ENCODE measurements at regions not wholly inside any gene's neighbourhood (a gene's known extent, or its start where the extent isn't known, plus 50 kb on each side); places are given as distances from the start of the nearest gene placed in this dataset.

DNA sequence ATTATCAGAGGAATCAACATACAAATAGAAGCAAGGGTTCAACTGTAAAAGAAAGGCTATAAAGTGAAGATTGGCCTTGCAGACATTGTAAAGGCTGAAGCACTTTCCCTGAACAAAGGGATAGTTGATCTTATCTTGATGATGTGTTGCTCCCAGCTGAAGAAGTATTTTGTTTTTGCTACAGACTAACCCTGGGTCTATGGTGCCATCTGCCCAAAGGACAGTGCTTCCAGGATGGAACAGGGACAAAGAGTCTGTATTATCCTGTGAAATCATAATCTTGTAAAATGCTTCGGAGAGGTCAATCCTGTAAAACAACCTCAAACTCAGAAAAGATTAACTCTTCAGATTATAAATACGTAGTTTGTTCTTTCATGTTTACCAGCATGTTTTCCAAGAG, 251.7 kb upstream of the ANKRD50 start:
- H3K9me3 Mint-ChIP-seq: peaks cover 23% of the 10 kb centered on the region
- H3K4me1 Mint-ChIP-seq: peaks cover 4% of the 10 kb centered on the region
- no peak overlapping the region for H3K4me3 Mint-ChIP-seq
- no peak overlapping the region for H3K27ac Mint-ChIP-seq
- H3K27me3 Mint-ChIP-seq (ENCODE audit: low read depth): no peaks in the 10 kb centered on the region
- TF ChIP-seq, protein P1, sequence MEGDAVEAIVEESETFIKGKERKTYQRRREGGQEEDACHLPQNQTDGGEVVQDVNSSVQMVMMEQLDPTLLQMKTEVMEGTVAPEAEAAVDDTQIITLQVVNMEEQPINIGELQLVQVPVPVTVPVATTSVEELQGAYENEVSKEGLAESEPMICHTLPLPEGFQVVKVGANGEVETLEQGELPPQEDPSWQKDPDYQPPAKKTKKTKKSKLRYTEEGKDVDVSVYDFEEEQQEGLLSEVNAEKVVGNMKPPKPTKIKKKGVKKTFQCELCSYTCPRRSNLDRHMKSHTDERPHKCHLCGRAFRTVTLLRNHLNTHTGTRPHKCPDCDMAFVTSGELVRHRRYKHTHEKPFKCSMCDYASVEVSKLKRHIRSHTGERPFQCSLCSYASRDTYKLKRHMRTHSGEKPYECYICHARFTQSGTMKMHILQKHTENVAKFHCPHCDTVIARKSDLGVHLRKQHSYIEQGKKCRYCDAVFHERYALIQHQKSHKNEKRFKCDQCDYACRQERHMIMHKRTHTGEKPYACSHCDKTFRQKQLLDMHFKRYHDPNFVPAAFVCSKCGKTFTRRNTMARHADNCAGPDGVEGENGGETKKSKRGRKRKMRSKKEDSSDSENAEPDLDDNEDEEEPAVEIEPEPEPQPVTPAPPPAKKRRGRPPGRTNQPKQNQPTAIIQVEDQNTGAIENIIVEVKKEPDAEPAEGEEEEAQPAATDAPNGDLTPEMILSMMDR (IDR thresholded peaks at IDR 0.05; ENCODE audit: unreplicated experiment in 3 of 3): no peak
- H3K36me3 Mint-ChIP-seq (ENCODE audit: low read depth): peaks cover 15% of the 10 kb centered on the region

DNA sequence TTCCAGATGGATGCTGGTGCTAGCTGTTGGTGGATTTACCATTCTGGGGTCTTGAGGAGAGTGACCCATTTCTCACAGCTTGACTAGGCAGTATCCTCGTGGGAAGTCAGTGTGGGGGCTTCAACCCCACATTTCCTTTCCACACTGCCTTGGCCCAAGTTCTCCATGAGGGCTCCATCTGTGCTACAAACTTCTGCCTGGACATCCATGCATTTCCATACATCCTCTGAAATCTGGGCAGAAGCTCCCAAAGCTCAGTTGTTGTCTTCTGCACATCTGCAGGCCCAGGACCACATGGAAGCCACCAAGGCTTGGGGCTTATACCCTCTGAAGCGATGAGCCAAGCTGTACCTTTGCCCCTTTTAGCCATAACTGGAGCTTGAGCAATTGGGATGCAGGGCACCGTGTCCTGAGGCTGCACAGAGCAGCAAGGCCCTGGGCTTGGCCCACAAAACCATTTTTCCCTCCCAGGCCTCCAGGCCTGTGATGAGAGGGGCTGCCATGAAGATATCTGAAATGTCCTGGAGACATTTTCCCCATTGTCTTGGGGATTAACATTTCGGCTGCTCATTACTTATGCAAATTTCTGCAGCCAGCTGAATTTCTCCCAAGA, 248.7 kb upstream of the ANKRD50 start:
- Mint-ChIP-seq H3K36me3 (ENCODE audit: low read depth) (peaks cover 15% of the 10 kb centered on the region), H3K27me3 (ENCODE audit: low read depth) (no peaks in the 10 kb centered on the region), H3K9me3 (peaks cover 23% of the 10 kb centered on the region), H3K27ac (no peak overlapping the region), H3K4me1 (no peaks in the 10 kb centered on the region), H3K4me3 (no peak overlapping the region)
- TF ChIP-seq, protein P1 (IDR thresholded peaks at IDR 0.05; ENCODE audit: unreplicated experiment in 3 of 3): no peak

DNA sequence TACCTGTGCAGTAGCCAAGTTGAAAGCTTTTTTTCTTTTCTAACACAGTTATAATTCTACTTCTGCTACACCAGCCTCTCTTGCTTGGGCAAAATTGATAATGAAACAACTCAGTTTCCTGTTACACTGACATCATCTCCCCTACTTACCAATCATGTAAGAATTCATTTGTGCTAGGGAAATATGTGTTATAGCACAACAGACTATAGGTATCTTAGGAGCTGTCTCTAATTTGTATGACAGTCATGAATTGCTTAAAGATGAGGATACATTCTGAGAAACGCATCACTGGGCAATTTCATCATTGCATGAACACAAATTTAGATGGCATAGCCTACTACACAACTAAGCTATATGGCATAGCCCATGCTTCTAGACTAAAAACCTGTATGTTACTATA, 246.3 kb upstream of the ANKRD50 start:
- H3K4me3 Mint-ChIP-seq: no peak overlapping the region
- peaks cover 23% of the 10 kb centered on the region for H3K9me3 Mint-ChIP-seq
- peaks cover 15% of the 10 kb centered on the region for H3K36me3 Mint-ChIP-seq (ENCODE audit: low read depth)
- H3K27me3 Mint-ChIP-seq (ENCODE audit: low read depth): no peaks in the 10 kb centered on the region
- peaks cover 4% of the 10 kb centered on the region for H3K4me1 Mint-ChIP-seq
- no peak overlapping the region for H3K27ac Mint-ChIP-seq
- TF ChIP-seq, protein P1 (IDR thresholded peaks at IDR 0.05; ENCODE audit: unreplicated experiment in 3 of 3): no peak

DNA sequence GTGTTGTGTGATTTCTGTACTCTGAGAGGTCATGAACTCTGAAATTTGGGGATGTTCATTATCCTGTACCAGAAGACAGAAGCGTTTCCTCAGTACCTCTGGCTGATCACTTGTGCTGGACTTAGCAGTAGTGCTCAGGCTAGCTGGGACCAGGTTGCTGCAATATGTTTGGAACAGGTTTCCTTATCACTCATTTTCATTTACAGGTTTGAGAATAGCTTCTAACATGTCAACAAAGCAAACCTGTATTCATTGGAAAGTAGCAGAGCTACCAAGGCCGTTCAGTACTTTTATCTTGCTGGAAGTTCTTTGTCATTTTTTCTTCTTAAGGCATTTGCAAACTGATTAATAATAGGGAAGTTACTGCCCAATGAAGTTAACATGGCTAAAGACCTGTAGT, 242.9 kb upstream of the ANKRD50 start:
- TF ChIP-seq, protein P1 (IDR thresholded peaks at IDR 0.05; ENCODE audit: unreplicated experiment in 3 of 3): no peak
- peaks cover 9% of the 10 kb centered on the region for H3K36me3 Mint-ChIP-seq (ENCODE audit: low read depth)
- peaks cover 16% of the 10 kb centered on the region for H3K9me3 Mint-ChIP-seq
- H3K4me3 Mint-ChIP-seq: no peak overlapping the region
- no peaks in the 10 kb centered on the region for H3K27me3 Mint-ChIP-seq (ENCODE audit: low read depth)
- H3K4me1 Mint-ChIP-seq: peaks cover 16% of the 10 kb centered on the region
- no peak overlapping the region for H3K27ac Mint-ChIP-seq

DNA sequence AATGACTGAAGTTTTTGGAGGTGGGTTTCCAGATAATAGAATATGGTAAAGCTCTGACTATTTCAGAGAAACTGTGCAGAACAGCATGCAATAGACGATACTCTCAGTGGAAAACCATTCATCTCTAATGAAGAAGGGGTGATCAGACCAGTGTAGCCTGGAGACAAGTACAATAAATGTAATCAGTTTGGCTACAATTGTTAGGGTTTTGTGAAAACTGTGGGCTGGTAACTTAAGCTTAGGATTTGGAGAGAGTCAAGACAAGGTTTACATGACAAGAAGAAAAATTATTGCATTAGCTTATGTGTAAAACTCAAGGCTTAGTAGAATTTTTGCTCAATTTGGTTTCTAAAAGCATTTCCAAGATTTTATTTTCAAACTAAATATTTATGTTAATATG, 241.5 kb upstream of the ANKRD50 start:
- Mint-ChIP-seq H3K36me3 (ENCODE audit: low read depth) (no peaks in the 10 kb centered on the region), H3K27me3 (ENCODE audit: low read depth) (no peaks in the 10 kb centered on the region), H3K4me1 (peaks cover 16% of the 10 kb centered on the region), H3K9me3 (peaks cover 6% of the 10 kb centered on the region), H3K27ac (no peak overlapping the region), H3K4me3 (no peak overlapping the region)
- TF ChIP-seq, protein P1 (IDR thresholded peaks at IDR 0.05; ENCODE audit: unreplicated experiment in 3 of 3): no peak

DNA sequence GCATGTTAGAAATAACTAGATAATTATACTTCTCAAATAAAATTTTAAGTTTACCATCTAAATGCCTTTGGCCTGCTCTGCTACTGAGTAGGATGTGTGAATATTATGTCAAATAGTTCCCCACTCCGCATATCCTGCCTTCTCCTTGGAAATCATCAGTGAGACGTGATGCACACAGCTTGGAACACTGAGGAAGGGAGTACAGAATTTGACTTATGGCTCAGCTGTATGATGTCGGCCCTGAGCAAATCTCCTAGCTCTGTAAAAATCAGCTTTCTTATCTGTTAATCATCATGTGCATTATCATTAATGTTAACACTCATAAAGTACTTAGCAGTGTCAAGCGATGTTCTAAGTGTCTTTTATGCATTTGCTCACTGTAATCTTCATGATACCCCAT, 241.0 kb upstream of the ANKRD50 start:
- Mint-ChIP-seq H3K4me3 (no peak overlapping the region), H3K9me3 (peaks cover 6% of the 10 kb centered on the region), H3K27ac (peak overlapping the region in 2 of 3 experiments; percentile 18 to 61), H3K27me3 (ENCODE audit: low read depth) (no peaks in the 10 kb centered on the region), H3K4me1 (peaks cover 16% of the 10 kb centered on the region), H3K36me3 (ENCODE audit: low read depth) (no peaks in the 10 kb centered on the region)
- TF ChIP-seq, protein P1 (IDR thresholded peaks at IDR 0.05; ENCODE audit: unreplicated experiment in 3 of 3): no peak

All from nephron (organoid).